Glutamatergic neuron (in vitro differentiated cells): ENCODE measurements at regions not wholly inside any gene's neighbourhood (a gene's known extent, or its start where the extent isn't known, plus 50 kb on each side); places are given as distances from the start of the nearest gene placed in this dataset.

Source experiments
- DNase-seq: peaks from one replicate; pipeline ENCODE4 v3.0.0; 2022
- H3K27ac Mint-ChIP-seq: one replicate; pipeline ENCODE4 v1.8.0; 2020; ENCODE audit warnings: mild to moderate bottlenecking, mixed read lengths, inconsistent platforms; ENCODE audit not compliant: unreplicated experiment
- H3K27me3 Mint-ChIP-seq: one replicate; pipeline ENCODE4 v1.8.0; 2020; ENCODE audit warnings: mild to moderate bottlenecking, moderate library complexity, mixed read lengths, inconsistent platforms; ENCODE audit not compliant: unreplicated experiment
- H3K36me3 Mint-ChIP-seq: one replicate; pipeline ENCODE4 v1.8.0; 2020; ENCODE audit warnings: mild to moderate bottlenecking, mixed read lengths, inconsistent platforms; ENCODE audit not compliant: unreplicated experiment
- H3K4me1 Mint-ChIP-seq: one replicate; pipeline ENCODE4 v1.8.0; 2020; ENCODE audit warnings: mild to moderate bottlenecking, low read depth, mixed read lengths, inconsistent platforms; ENCODE audit not compliant: unreplicated experiment
- H3K4me3 Mint-ChIP-seq: one replicate; pipeline ENCODE4 v1.8.0; 2020; ENCODE audit warnings: mild to moderate bottlenecking, mixed read lengths, inconsistent platforms; ENCODE audit not compliant: unreplicated experiment
- H3K9me3 Mint-ChIP-seq: one replicate; pipeline ENCODE4 v1.8.0; 2020; ENCODE audit warnings: mild to moderate bottlenecking, moderate library complexity, mixed read lengths, inconsistent platforms; ENCODE audit not compliant: unreplicated experiment
- CTCF ChIP-seq: fragments of 200-600 bp; sonication (generic); IDR thresholded peaks from one replicate; pipeline ENCODE4 v1.5.0; 2021; ENCODE audit not compliant: partially characterized antibody, unreplicated experiment

DNA sequence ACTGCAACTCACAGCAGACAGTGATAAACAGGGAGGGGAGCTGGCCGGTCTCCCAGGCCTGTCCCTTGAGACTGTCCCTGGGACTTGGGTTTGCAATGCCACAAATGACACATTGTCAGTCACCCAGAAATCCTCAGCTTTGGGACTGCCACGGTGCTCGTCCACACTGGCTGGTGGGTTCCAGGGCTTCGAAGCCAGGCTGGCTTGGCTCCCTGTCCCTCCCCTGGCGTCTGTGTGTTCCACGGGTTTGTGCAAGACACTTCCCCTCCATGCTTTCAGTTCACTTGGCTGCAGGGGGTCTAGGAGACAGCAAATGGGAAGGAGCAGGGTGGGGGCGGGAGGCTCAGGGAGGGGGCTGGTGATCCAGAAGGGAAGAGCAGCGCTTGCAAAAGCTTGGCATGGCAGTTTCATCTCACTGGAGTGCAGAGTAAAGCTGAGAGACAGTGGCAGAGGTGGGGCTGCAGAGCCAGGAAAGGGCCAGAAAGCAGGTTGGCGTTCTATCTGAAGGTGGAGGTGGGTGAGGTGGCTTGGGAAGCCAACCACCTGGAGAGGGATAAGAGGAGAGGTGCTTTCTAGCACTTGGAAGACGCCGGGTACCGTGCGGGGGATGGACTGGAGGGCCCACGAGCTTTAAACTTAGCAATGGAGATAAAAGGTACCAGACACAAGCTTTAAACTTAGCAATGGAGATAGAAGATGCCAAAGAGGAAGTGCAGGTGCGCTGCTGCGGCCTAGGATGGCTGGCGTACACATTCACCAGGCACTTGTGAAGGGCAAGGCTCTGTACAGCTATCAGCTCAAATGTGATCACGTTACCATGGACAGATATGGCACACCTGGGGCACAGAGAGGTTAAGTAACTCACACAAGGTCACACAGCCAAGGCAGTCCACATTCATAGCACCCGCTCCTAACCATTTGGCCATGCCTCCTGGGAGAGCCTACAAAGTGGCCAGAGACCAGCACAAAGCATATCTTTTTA lies 86.4 kb upstream of the SHISAL1 start:
- H3K4me3 Mint-ChIP-seq, result no peak overlapping the region
- H3K36me3 Mint-ChIP-seq, result no peaks in the 10 kb centered on the region
- H3K9me3 Mint-ChIP-seq, result peaks cover 4% of the 10 kb centered on the region
- peaks cover 16% of the 10 kb centered on the region for H3K27me3 Mint-ChIP-seq
- H3K4me1 Mint-ChIP-seq, result no peaks in the 10 kb centered on the region
- no peak for TF ChIP-seq CTCF
- DNase-seq, result no peak
- H3K27ac Mint-ChIP-seq, result no peak overlapping the region

- no peak for TF ChIP-seq CTCF
- Mint-ChIP-seq H3K4me1 (no peaks in the 10 kb centered on the region), H3K4me3 (no peak overlapping the region), H3K27ac (no peak overlapping the region), H3K9me3 (peaks cover 5% of the 10 kb centered on the region), H3K27me3 (peaks cover 16% of the 10 kb centered on the region), H3K36me3 (no peaks in the 10 kb centered on the region)
- no peak for DNase-seq
These were observed 84.3 kb upstream of the SHISAL1 start for GRCh38 chr22:44396727-44397722.

- no peak overlapping the region for H3K4me3 Mint-ChIP-seq
- peaks cover 13% of the 10 kb centered on the region for H3K27me3 Mint-ChIP-seq
- H3K27ac Mint-ChIP-seq, result no peak overlapping the region
- no peak for DNase-seq
- no peak for TF ChIP-seq CTCF
- no peaks in the 10 kb centered on the region for H3K4me1 Mint-ChIP-seq
- H3K36me3 Mint-ChIP-seq, result no peaks in the 10 kb centered on the region
- H3K9me3 Mint-ChIP-seq, result peaks cover 1% of the 10 kb centered on the region
These were observed 83.4 kb upstream of the SHISAL1 start for GRCh38 chr22:44396021-44396726.

DNA sequence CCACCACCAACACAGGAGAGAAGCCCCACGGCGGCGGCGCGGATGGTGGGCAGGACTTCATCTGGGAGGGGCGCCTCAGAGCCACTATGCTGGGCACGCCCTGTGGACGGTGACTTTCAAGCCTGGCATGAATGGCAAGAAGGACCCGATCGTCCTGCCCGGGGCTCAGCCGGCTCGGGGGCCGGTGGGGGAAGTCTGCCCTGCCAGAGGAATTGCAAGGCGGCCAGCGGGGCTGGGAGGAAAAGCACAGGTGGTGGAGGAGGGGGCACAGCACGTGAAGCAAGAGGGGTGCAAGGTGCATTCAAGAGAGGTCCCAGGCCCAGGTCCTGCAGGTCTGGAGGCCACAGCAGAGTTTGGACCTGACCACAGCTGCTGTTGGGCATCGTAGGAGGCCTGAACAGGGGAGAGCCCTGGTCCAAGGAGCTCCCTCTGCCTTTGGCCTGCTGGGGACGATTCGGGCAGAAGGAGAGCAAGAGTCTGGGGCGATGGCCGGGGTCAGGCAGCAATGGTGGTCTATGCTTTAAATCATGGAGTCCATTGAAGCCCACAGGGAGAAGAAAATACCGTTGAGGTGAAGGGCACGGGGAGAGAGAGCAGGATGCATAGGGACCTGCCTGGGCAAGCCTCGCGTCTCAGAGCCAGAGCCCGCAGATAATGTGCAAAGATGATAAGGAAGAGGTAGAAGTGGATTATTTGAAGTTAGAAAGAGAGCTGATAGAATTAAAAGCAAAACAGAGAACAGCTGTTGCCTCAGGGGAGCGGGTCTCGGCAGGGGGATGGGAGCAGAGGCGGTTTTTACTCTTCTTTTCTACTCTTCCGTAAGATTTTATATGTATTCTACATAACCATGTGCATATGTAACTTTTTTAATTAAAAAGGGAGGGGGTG lies 82.6 kb upstream of the SHISAL1 start:
- no peak for TF ChIP-seq CTCF
- H3K4me3 Mint-ChIP-seq, result no peak overlapping the region
- no peak overlapping the region for H3K27ac Mint-ChIP-seq
- peaks cover 1% of the 10 kb centered on the region for H3K9me3 Mint-ChIP-seq
- no peaks in the 10 kb centered on the region for H3K36me3 Mint-ChIP-seq
- no peak for DNase-seq
- peaks cover 3% of the 10 kb centered on the region for H3K4me1 Mint-ChIP-seq
- H3K27me3 Mint-ChIP-seq, result peaks cover 10% of the 10 kb centered on the region
